Prostate gland (tissue), 2 donors: ENCODE measurements at regions not wholly inside any gene's neighbourhood (a gene's known extent, or its start where the extent isn't known, plus 50 kb on each side); places are given as distances from the start of the nearest gene placed in this dataset.

ENCODE experiments used
- DNase-seq: peaks from one replicate; pipeline ENCODE4 v3.0.0-alpha.2; 2019; ENCODE audit warnings: low spot score
- H3K27ac ChIP-seq, 2 donors: fragments of 200-600 bp; sonication (generic); 2 replicates each; pipeline ENCODE4 v1.5.1; 2017 to 2019
- H3K27me3 ChIP-seq: fragments of 200-600 bp; sonication (generic); replicated peaks from 2 replicates; pipeline ENCODE4 v1.5.1; 2019; ENCODE audit not compliant: insufficient read depth
- H3K36me3 ChIP-seq, 2 donors: fragments of 200-600 bp; sonication (generic); 1 replicate in 1 of 2; 2 replicates in 1 of 2; pipeline versions ENCODE4 v1.5.1 to v1.8.1; 2017 to 2019
- H3K4me1 ChIP-seq: fragments of 200-600 bp; sonication (generic); replicated peaks from 2 replicates; pipeline ENCODE4 v1.5.1; 2019
- H3K4me3 ChIP-seq, 2 donors: fragments of 200-600 bp; sonication (generic); 2 replicates each; pipeline ENCODE4 v1.5.1; 2017 to 2019
- H3K9me3 ChIP-seq: fragments of 200-600 bp; sonication (generic); 2 replicates; pipeline ENCODE4 v1.5.1; 2017
- POLR2A ChIP-seq: fragments of 450-650 bp; IDR thresholded peaks from one replicate; pipeline ENCODE4 v1.6.1; 2016; ENCODE audit warnings: antibody characterized with exemption, mild to moderate bottlenecking
- POLR2AphosphoS5 ChIP-seq: sonication (generic); formaldehyde crosslinking; IDR thresholded peaks from one replicate; pipeline ENCODE4 v1.6.1; 2017; ENCODE audit warnings: antibody characterized with exemption
- WGBS: methylation state at CpG from one replicate; pipeline ENCODE4 v1.1.5; 2018; 5-methylcytosine and 5-hydroxymethylcytosine counted together
- intact Hi-C: fragments of 100-400 bp; cut with DNase I; formaldehyde crosslinking; loops from one replicate; pipeline ENCODE4 v1.14.2; 2022
- TF ChIP-seq, protein P1 (sequence below), 4 experiments: fragments of 200-600 bp in 2 of 4; fragments of 450-650 bp in 2 of 4; sonication (generic) in 2 of 4; IDR thresholded peaks; 1 replicate in 3 of 4; 2 replicates in 1 of 4; pipeline ENCODE4 v1.5.1; 2016 to 2019; ENCODE audit warnings: antibody characterized with exemption in 4 of 4, mild to moderate bottlenecking in 2 of 4, moderate library complexity in 2 of 4

DNA sequence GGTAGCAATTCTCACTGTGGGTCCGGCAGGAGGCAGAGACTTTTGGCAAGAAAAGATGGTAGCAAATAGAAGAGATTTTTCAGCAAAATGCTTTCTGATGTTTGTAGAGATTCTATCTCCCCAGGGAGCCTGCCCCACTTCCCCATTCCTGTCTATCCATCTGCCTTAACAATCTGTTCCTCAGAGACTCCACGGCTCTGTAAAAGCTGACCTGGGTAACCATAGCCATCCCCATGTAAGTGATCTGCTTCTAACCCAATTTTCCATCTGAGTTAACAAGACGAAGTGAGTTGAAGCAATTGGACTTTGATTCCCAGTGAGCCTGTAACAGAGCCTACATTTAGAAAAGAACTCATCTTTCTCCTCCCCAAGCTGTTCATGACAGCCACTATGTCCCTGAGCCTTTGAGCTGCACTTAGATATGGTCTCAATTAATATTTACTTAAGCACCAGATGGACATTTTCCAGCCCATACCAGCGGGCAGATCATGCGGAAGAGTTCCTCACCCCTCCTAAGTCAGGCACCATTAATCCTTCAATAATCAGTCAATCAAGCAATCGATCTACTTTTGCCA, 896.1 kb downstream of the CCSER2 start:
- H3K27me3 ChIP-seq, result no peaks in the 10 kb centered on the region
- H3K27ac ChIP-seq, result no peak overlapping the region
- no peaks in the 10 kb centered on the region for H3K9me3 ChIP-seq
- intact Hi-C loops, result no loop called here
- 63% methylated on average over 6 of the region's 6 CpGs for WGBS
- no peaks in the 10 kb centered on the region for H3K4me1 ChIP-seq
- DNase-seq, result no peak
- TF ChIP-seq POLR2AphosphoS5 (no peak), POLR2A (no peak)
- TF ChIP-seq, protein P1, sequence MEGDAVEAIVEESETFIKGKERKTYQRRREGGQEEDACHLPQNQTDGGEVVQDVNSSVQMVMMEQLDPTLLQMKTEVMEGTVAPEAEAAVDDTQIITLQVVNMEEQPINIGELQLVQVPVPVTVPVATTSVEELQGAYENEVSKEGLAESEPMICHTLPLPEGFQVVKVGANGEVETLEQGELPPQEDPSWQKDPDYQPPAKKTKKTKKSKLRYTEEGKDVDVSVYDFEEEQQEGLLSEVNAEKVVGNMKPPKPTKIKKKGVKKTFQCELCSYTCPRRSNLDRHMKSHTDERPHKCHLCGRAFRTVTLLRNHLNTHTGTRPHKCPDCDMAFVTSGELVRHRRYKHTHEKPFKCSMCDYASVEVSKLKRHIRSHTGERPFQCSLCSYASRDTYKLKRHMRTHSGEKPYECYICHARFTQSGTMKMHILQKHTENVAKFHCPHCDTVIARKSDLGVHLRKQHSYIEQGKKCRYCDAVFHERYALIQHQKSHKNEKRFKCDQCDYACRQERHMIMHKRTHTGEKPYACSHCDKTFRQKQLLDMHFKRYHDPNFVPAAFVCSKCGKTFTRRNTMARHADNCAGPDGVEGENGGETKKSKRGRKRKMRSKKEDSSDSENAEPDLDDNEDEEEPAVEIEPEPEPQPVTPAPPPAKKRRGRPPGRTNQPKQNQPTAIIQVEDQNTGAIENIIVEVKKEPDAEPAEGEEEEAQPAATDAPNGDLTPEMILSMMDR (IDR thresholded peaks at IDR 0.05), result no peak
- H3K36me3 ChIP-seq, result no peaks in the 10 kb centered on the region
- no peak overlapping the region for H3K4me3 ChIP-seq

DNA sequence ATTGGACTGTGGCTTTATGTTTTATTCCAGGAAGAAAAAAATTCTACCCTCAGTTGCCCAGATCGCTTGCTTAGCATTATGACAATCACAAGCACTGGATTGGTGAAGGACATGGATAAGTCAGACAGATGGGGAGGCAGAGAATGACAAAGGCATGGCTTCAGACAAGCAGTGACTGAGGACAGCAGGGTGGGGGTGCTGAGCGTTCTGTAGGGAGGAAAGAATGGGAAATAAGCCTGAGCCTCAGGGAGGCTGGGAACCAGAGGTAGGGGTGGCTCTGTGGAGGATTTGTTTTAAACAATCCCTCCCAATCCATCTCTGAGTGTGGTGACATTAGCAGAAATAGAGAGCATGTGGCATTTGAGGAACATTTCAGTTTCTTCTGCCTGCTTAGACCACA, 896.9 kb downstream of the CCSER2 start:
- DNase-seq, result no peak
- Histone ChIP-seq H3K36me3 (no peaks in the 10 kb centered on the region), H3K27me3 (no peaks in the 10 kb centered on the region), H3K9me3 (no peaks in the 10 kb centered on the region), H3K4me1 (no peaks in the 10 kb centered on the region), H3K27ac (no peak overlapping the region), H3K4me3 (no peak overlapping the region)
- no peak for TF ChIP-seq POLR2AphosphoS5
- TF ChIP-seq, protein P1 (IDR thresholded peaks at IDR 0.05), result no peak
- no peak for TF ChIP-seq POLR2A
- 88% methylated on average over 2 of the region's 2 CpGs for WGBS
- intact Hi-C loops, result no loop called here

DNA sequence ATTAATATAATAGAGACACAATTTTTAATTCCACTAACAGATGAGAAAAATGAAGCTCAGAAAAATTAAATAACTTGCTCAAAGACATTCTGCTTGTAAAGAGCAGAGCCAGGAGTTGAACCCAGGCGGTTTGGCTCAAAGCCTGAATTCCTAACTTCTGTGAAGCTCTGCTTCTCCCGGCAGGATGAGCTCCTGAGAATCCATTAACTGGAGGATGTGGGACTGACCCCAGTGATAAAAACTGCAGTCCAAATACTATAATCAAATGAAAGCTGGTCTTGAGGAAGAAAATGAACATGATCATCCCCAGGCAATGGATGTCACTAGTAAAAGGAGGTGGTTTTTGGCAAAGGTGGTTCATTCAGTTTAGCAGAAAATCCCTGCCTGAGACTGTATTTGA, 898.2 kb downstream of the CCSER2 start:
- Histone ChIP-seq H3K9me3 (no peaks in the 10 kb centered on the region), H3K4me1 (no peaks in the 10 kb centered on the region), H3K27ac (no peak overlapping the region), H3K27me3 (no peaks in the 10 kb centered on the region), H3K4me3 (no peak overlapping the region), H3K36me3 (no peaks in the 10 kb centered on the region)
- TF ChIP-seq POLR2AphosphoS5 (no peak), POLR2A (no peak)
- TF ChIP-seq, protein P1 (IDR thresholded peaks at IDR 0.05), result no peak
- intact Hi-C loops, result no loop called here
- WGBS, result 47% methylated on average over 2 of the region's 2 CpGs
- DNase-seq, result no peak

DNA sequence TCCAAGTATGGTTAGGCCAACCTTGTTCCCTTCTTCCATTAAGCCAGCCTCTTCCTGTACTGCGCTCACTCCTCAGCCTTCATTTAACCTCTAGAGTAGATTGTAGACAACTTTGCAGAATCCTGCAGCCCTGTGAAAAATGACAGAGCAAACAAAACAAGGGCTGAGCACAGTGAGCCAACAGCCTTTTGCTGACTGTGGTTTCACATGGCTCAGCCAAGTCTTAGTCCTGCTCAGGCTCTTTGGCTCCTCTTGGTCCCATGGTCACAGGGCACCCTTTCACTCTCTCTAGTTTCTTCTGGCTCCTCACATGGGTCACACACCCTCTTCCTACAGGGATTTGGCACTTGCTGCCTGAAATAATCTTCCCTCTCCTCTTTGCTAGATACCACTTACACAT, 900.3 kb downstream of the CCSER2 start:
- Histone ChIP-seq H3K27ac (no peak overlapping the region), H3K27me3 (no peaks in the 10 kb centered on the region)
- WGBS, result 82% methylated on average over 1 of the region's 1 CpG

More for the DNA sequence above, 900.3 kb downstream of the CCSER2 start:
- intact Hi-C loops, result no loop called here
- no peak for DNase-seq
- H3K36me3 ChIP-seq, result no peaks in the 10 kb centered on the region
- no peak overlapping the region for H3K4me3 ChIP-seq
- TF ChIP-seq, protein P1 (IDR thresholded peaks at IDR 0.05), result no peak
- no peaks in the 10 kb centered on the region for H3K4me1 ChIP-seq
- no peaks in the 10 kb centered on the region for H3K9me3 ChIP-seq
